Left kidney (tissue), 1 donor: ENCODE measurements at regions not wholly inside any gene's neighbourhood (a gene's known extent, or its start where the extent isn't known, plus 50 kb on each side); places are given as distances from the start of the nearest gene placed in this dataset.
A peak's percentile ranks its signal among the peaks of the same experiment; 100 is the strongest.
"Not testable (repeated sequence)": the region's sequence is repeated elsewhere in the genome, so short reads cannot be mapped to it uniquely, and the experiment has no call there.

ENCODE experiments used
- DNase-seq: peaks from one replicate; pipeline ENCODE4 v3.0.0-alpha.2; 2013

DNA sequence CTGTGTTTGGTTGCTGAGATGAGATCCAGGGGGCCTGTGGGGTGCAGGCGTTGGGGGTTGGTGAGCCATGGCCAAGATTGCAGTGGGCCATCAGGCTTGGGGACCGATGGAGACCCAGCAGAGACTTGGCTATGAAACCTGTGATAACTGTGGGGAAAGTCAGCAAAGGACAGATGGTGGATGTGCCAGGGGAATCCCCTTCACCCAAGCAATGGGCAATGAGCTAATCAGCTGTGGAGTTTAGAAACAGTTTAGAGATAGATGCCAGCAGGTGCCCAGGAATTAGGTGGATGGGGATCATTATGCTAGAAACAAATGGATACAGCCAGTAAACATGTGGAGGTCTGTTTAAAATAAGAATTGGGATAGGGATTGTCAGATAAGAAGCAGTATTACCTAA is 151.4 kb upstream of the FERD3L start:
- no peak for DNase-seq

DNA sequence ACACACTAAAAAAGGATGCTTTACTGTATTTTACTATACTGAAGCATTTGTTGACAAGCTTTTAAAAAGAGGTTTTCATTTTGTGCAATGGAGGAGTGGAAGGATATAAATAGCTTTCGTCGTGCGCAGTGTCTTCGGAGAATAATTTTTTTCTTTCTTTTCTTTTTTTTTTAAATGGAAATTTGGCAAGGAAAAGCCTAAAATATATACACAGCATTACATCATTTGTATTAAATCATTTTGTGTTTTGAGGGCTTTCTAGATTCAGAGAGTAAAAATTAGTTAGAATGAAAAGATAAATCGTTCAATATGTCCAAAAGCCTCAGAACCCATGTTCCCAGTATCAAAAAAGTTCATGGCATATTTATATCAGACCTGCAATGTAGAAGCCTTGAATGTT is 150.2 kb upstream of the FERD3L start:
- DNase-seq: no peak

DNA sequence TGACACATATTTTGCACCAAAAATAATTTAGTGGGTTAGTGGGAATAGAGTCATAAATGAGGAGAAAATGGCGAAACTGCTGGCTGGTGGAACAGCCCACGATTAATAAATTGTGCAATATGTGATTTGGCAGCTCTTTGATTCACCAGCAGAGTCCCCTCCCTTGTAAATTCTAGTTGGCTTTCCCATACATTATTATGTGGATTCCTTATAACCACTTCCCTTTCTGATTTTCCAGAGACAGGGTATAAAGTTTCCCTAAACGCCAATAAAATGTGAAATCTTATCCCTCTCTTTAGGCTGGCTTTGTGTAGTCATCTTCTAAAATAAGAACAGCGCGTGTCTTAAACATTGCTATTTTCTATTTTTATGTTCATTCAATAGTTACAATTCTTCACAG is 149.4 kb upstream of the FERD3L start:
- DNase-seq: no peak

DNA sequence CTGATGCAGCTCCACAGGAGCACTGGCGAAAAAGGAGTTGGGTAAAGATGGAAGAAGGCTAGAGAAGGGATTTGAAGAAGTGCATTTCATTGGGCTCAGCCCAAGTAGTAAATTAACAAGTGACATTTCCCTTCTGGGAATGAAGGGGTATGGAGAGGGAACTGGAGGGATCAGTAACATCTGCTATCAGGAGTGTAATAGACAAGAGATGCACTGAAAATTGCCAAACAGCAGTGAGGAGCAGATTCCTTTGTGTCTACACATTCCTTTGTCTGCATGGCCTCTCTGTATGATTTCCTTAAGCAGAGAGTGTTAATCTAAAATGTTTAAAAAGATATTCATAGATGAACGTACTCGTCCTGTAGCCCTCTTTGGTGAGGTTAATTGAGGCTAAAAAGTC is 148.2 kb upstream of the FERD3L start:
- no peak for DNase-seq

DNA sequence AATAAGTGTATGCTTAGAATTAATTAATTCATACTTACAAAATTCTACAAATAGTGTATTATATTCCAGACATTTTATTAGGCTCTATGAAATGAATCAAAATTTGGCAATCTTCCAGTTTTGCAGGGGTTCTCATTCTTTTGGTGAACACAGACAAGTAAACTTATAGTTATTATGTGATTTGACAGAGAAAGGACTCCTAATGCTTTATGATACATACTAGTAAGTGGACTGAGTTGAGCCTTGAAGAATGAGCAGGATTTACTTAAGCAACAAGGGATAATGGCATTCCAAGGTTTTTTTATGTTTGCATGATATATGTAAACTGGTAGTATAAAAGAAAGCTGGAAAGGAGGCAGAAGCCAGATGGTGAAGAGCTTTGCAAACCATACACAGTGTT is 145.7 kb upstream of the FERD3L start:
- DNase-seq: no peak

DNA sequence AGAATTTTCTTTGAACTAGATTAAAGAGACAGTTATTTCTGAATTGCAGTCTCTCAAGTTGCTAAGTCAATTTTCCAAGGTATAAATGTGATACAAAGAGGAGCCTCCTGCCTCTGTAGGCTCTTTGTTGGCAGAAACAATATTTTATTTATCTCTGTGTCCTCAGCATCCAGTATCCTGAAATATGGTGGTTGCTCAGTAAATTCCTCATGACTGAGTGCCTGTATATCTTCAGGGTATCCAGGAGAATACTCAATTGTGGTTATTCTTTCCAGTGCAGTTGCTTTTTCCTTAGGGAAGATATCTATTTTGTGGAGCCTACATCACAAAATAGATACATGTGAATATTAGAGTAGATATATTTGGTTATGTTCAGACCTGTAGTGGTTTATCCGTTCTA is 144.8 kb upstream of the FERD3L start:
- DNase-seq: no peak

DNA sequence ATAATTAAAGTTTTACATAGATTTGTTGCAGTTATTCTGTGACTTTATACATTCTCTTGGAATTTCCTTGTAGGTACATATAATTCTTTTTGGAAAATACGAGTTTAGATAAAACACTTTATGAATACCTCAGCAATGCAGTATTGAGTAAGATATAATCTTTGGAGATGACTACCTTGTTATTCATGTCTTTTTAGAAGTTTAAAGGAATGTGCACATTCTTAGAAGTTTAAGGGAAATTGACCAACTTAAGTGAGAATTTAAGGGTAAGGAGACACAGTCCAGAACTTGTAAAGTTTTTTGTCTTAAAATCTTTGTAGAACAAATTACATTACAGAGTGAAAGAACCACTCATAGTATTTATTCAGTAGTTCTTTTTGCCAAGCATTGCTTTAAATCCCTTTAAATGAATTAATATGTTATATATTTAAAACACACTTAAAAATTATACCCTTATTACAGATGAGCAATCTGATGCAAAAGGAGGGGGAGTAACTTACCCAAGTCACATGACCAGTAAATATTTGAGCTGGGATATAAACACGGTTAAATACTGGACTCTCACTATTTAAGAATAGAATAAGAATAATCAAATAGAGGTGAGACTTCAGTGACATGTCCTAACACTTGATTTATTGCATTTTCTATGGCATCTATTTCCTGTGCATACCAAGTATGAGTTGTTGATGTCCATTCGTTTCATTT is 139.5 kb upstream of the FERD3L start:
- DNase-seq: no peak

DNA sequence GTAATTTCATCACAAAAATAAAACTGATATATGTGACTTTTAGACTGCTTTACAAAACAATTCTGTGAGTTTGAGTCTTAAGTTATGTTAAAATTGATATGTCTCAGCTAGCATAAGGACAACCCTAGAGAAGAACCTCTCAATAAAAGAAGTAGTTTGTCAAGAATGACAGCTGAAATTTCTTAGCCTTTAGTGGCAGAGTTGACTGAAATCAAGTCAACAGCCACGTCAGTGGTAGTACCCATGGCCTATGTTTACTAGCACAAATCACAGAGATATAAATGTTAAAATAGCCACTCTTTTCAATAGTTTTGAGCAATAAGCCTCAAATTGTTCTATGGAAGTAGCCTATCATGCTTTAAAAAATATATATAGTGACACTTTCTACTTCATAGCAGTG is 138.9 kb upstream of the FERD3L start:
- no peak for DNase-seq

DNA sequence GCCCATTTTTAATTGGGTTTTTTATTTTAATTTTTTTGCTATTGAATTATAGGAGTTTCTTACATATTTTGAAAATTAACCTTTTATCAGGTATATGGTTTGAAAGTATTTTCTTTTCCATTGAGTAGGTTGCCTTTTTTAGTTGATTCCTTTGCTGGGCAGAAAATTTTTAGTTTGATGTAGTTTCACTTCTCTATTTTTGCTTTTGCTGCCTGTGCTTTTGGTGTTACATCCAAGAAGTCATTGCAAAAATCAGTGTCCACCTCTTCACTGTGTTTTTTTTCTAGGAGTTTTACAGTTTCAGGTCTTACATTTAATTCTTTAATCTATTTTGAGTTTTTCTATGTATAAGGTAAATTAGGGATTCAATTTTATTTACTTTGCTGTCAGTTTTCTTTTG is 129.8 kb upstream of the FERD3L start:
- DNase-seq: no peak

DNA sequence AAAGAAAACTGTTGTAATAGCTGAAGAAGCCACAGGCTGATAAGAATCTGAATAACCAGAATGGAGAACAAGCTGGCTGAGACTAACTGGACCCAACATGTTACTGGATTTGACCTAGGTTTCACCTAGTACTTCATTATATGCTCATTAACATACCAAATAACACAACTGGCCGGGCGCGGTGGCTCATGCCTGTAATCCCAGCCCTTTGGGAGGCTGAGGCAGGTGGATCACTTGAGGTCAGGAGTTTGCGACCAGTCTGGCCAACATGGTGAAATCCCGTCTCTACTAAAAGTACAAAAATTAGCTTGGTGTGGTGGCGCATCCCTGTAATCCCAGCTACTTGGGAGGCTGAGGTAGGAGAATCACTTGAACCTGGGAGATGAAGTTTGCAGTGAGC is 127.1 kb upstream of the FERD3L start:
- DNase-seq: not testable (repeated sequence)

DNA sequence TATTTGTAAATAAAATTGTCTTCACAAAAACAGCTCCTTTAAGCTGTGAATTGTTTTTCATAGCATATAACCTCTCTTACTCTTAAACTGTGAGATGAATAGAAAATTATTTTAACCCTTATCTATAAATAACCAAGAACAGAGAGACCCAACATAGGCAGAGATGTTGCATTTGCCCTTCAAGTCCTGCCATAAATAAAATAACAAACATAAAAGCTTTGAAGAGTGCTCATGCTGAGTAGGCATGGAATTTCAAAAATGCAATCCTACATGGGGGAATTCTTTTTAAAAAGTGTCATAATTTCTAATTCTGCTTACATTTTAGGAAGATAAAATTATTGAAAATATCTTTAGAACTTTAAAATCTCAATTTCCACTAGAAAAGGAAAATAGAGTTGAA is 124.1 kb upstream of the FERD3L start:
- no peak for DNase-seq

DNA sequence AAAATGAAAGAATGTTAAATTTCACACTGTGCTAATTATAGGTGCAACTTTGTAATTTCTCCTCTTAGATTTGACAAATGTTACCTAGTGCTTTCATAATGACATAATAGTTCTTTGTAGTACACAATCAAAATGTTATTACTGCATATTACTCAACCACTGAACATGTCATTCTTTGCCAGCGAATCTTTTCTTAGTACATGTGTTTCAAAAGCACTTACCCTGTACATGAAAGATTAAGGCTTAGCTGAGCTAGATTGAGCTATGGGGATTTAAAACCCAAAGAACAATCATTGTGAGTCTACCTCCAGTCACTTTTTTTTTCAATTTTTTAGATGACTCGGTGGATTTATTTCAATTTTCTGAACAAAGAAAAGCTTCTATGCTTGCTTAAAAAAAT is 123.5 kb upstream of the FERD3L start:
- no peak for DNase-seq

DNA sequence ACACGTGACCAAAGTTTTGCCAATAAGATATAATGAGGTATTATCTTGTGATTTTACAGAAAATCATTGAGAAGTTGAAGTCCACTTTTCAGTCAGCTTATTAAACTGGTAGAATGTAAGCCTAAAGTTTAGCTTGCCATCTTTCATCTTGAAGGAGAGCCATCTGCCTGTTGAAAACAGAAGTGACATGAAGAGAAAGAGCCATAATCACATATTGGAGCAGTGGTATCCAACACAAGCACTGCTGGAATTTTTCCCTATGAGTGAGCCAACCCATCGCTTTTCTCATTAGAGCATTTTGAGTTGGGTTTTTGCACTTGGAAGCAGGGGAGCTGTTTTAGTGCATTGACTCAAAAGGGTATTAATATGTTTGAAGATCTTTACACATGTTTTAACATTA is 117.6 kb upstream of the FERD3L start:
- DNase-seq: no peak

DNA sequence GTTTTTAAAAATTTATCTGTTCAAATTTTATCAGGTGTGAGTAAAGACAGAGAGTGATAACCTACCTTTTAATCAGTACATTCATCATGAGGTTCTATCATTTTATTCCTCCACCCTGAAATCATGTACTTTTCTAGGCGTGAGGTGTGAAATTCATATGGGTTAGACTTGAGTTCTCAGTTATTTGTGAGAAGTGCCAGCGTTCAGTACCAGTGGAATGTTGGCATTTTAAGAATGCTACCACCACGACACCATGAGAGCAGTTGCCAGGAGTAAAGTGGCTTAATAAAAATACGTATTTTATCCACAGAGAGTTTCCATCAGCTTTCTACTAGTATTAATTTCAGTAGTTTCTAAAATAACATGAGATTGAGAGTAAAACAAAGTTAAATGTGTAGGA is 104.1 kb upstream of the FERD3L start:
- no peak for DNase-seq

DNA sequence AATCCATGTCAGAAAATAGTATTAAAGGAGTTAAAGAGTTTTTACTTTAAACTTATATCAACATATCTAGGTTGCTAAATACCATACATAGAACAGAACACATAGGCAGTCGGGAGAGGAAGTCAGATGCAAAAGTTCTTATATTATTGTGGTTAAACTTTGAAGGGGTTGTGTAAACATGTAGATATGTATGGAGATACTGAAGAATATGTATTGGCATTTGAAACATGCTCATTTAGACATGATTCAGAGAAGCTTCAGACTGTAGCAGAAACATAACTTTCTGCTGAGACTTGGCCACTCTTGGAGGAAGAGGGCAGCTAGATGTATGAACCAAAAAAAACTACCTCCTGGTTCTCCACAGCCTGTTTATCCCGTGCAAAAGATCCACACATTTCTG is 103.5 kb upstream of the FERD3L start:
- no peak for DNase-seq

DNA sequence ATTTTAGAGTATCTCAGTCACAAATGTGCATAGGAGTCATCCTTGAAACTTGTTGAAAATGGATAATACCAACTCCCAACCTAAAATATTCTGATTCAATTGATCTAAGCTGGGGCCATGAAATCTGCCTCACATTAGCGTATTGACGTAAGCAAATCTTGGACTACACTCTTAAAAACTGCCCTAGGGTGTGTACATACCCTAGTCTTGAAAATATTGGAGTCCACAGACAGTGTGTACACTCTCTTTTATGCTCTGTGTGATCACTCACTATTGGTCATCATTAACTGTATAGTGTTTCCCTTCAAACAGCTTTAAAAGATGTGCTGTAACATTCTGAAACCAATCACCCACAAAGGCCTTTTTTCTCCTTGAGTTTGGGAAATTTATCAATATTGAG is 102.9 kb upstream of the FERD3L start:
- DNase-seq: no peak

DNA sequence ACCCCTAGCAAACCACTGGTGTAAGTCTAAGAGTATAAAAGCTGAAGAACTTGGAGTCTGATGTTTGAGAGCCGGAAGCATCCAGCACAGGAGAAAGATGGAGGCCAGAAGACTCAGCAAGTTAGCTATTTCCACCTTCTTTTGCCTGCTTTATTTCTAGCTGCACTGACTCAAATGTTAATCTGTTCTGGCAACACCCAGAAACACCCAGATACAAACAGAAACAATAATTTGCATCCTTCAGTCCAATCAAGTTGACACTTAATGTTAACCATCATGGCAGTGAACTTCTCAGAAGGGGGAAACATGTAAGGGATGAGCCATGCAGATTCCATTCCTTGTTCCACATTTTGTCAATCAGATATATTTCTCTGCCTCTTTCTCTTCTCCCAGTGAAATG is 101.8 kb upstream of the FERD3L start:
- DNase-seq: no peak

DNA sequence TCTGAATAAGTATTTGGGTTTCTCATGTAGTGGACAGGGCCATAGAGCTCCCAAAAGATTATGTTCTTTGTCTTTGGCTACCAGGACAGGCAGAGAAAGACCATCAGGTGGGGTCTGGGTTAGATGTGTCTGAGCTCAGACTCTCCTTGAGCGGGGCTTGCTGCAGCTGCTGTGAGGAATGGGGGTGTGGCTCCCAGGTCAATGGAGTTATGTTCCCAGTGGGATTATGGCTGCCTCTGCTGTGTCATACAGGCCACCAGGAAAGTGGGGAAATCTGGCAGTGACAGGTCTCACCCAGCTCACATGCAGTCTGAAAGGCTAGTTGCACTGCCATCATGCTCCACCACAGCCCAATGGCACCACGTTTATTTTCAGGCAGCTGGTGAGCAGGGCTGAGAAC is 97.0 kb upstream of the FERD3L start:
- no peak for DNase-seq

DNA sequence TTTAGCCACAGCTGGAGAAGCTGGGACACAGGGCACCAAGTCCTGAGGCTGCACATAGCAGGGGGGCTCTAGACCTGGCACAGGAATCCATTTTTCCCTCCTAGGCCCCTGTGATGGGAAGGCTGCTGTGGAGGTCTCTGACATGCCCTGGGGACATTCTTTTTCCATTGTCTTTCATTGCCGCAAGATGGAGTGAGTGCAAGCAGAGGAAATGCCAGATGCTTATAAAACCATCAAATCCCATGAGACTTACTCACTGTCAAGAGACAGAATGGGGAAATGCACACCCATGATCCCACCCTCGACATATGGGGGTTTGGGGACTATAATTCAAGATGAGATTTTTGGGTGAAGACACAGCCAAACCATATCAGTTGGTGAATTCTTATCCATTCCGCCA is 94.7 kb upstream of the FERD3L start:
- DNase-seq: no peak

DNA sequence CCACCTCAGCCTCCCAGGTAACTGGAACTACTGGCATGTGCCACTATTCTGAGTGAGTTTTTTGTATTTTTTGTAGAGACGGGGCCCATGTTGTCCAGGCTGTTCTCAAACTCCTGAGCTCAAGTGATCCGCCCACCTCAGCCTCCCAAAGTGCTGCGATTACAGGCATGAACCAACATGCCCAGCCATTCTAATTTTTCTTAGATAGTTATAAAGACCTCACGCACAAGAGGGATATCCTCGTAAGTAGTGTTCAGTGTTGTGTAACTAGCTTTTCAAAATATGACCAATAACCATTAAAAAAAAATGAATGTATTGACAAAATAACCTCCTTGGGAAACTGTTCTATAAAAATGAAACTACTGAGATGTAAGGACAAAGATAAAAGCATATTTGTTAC is 90.5 kb upstream of the FERD3L start:
- no peak for DNase-seq

DNA sequence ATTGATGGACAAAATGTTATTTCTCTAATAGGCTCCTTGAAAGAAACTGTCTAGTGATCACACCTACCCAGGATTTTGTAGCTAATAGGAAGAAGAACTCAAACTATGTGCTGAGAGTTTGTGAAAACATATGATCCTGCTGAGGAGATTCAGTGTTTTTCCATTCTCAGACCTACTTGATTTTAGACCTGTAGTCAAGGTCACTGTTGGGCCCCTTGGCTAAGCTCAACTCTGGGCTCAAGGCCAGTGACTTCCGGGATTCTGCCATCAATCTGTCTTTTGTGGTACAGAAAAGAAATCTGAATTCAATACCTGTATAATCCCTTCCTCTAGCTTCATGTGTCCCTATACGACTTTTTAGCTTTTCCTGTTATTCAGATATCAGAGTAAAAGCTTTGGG is 79.7 kb upstream of the FERD3L start:
- DNase-seq: no peak

DNA sequence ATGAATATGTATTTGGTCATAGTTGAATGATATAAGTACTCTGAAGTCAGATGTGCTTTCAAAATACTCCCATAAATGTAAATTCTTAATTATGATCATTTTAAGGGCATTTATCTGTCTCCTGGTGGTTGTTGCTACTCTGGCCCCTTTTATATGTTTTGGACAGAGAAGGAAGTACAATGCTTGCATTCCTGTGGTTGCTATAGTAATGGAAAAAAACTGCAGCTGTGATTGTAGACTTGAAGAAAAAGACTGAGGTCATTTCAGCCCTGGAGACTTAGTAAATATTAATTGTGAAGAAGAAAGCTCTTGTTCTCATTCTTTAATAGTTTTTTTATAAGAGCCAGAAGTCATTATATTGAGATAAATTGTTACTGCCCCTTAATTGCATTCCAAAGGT is 70.2 kb upstream of the FERD3L start:
- DNase-seq: peak; percentile 70

DNA sequence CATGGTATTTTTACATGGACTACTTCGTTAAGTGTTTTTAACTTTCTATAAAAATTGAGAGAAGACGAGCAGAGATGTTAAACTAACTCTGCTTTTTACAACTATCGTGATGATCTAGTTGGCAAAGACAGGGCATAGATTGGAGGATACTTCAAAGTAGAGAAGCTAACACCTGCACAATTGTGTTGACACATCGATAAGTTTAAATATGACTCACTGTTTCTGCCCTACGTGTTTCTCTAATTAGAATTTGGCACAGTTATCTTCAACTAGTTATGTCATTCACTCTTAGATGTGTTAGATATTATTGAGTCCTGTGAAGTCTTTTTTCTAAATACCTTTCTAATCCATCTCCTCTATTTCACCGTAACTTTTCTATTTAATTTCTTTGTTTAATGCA is 68.5 kb upstream of the FERD3L start:
- DNase-seq: no peak

DNA sequence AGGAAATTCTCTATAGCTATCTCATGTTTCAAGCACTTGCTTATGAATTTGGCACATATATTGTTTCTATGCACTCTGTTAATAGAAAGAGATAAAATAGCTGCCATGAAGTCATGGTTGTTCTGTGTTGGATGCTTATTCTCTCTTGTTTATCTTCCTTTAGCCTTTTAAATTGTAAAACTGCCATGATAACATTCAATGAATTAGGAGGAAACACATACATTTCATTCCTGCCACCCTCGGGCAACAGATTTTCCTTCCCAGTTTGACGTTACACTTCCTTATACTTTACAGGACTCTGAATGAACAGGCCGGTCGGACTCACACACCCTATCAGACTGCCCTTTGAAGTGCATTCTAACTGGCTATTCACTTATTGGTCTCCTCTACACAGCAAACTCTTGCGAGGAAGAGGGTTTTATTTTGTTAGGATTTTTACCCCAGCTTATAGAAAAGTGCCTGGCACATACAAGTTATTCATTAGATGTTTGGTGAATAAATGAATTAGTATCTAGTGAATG is 65.7 kb upstream of the FERD3L start:
- no peak for DNase-seq

DNA sequence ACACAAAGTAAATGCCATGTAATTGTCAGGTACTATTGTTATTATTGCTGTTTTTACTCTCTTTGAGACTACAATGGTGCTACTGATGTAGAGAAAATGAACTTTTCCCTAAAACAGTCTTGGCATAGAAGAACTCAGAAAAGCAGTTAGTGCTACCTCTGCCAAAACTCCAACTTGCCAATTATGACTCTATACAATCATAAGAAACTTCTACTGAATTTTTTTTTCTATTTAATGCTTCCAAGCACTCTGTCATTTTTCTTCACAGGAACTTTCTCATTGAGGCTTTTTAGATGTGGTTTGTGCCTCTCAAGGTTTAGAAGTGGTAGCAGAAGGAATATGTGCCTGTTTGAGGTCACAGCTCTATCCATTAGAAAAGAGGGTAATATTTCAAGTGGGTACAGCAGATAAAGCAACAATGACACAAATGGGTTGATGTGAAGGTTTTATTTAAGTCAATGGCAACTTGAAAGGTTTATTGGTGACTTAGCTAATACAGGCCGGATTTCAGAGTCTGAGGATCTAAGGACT is 64.0 kb upstream of the FERD3L start:
- no peak for DNase-seq
